Coronary artery (tissue), 2 donors: ENCODE measurements at regions not wholly inside any gene's neighbourhood (a gene's known extent, or its start where the extent isn't known, plus 50 kb on each side); places are given as distances from the start of the nearest gene placed in this dataset.

Experiments
- DNase-seq: peaks from one replicate; pipeline ENCODE4 v3.0.0-alpha.2; 2017; ENCODE audit warnings: low spot score
- H3K27ac ChIP-seq, 2 donors: fragments of 200-600 bp; sonication (generic); one replicate each; pipeline ENCODE4 v1.5.1; 2016 to 2019
- H3K4me3 ChIP-seq: fragments of 200-600 bp; sonication (generic); 2 replicates; pipeline ENCODE4 v1.5.1; 2016; ENCODE audit warnings: mild to moderate bottlenecking, moderate library complexity
- CTCF ChIP-seq: fragments of 200-600 bp; sonication (generic); IDR thresholded peaks from one replicate; pipeline ENCODE4 v1.5.1; 2019; ENCODE audit warnings: antibody characterized with exemption

GRCh38 chrX:131801911-131802310 lies 221.2 kb upstream of the STK26 start:
- Histone ChIP-seq H3K27ac (no peak overlapping the region), H3K4me3 (no peak overlapping the region)
- no peak for TF ChIP-seq CTCF
- no peak for DNase-seq

- TF ChIP-seq CTCF = peak; percentile 68
- Histone ChIP-seq H3K4me3 (peak overlapping the region; percentile 66), H3K27ac (peak overlapping the region in 1 of 2 donors; percentile 49)
- no peak for DNase-seq
Measured at GRCh38 chrX:131802836-131803626, 220.1 kb upstream of the STK26 start.

- DNase-seq = no peak
- Histone ChIP-seq H3K27ac (peak overlapping the region; percentile 52 to 71), H3K4me3 (peak overlapping the region; percentile 71)
- TF ChIP-seq CTCF = no peak
Measured at GRCh38 chrX:131812847-131813825, 210.0 kb upstream of the STK26 start.

- peak; percentile 13 for TF ChIP-seq CTCF
- DNase-seq = no peak
- Histone ChIP-seq H3K27ac (no peak overlapping the region), H3K4me3 (peak overlapping the region; percentile 55)
Measured at GRCh38 chrX:131816551-131817136, 206.5 kb upstream of the STK26 start.

GRCh38 chrX:131818297-131818936 lies 204.7 kb upstream of the STK26 start:
- H3K4me3 ChIP-seq = no peak overlapping the region
- DNase-seq = no peak
- no peak for TF ChIP-seq CTCF
- no peak overlapping the region for H3K27ac ChIP-seq

- TF ChIP-seq CTCF = peak; percentile 16
- peak overlapping the region; percentile 62 to 79 for H3K27ac ChIP-seq
- H3K4me3 ChIP-seq = peak overlapping the region; percentile 70
- DNase-seq = peak; percentile 87
Measured at GRCh38 chrX:131821945-131822622, 201.0 kb upstream of the STK26 start.
